ENCODE measurements at regions not wholly inside any gene's neighbourhood (a gene's known extent, or its start where the extent isn't known, plus 50 kb on each side); places are given as distances from the start of the nearest gene placed in this dataset.

DNA sequence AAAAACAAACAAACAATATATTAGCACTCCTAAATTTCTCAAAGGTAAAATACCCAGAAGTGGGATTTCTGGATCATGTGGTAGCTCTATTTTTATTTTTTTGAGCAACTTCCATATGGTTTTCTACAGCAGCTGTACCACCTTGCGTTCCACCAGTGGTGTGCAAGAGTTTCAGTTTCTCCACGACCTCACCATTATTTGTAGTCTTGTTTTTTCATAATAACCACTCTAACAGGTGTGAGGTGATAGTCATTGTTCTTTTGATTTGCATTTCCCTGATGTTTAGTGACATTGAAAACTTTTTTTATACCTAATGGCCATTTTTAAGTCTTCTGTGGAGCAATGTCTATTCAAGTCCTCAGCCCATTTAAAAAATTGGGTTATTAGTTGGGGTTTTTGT, 127.3 kb upstream of the SLC38A2 start:
- no peak for ATAC-seq
- intact Hi-C loops (cut with DNase I): no loop called here

GRCh38 chr12:46499226-46499625, 126.7 kb upstream of the SLC38A2 start:
- Histone ChIP-seq H3K27me3 (no peaks in the 10 kb centered on the region), H3K36me3 (replicated peaks in 1 of 2; ENCODE audit: insufficient read depth in 1 of 2, low read depth in 2 of 2) (no peaks in the 10 kb centered on the region), H3K27ac (no peak overlapping the region), H3K4me1 (peaks cover under 1% of the 10 kb centered on the region), H3K4me3 (no peak overlapping the region), H3K9me3 (no peaks in the 10 kb centered on the region)
- intact Hi-C loops (cut with DNase I): no loop called here
- TF ChIP-seq POLR2A (IDR thresholded peaks at IDR 0.05): no peak
- TF ChIP-seq, protein P1, sequence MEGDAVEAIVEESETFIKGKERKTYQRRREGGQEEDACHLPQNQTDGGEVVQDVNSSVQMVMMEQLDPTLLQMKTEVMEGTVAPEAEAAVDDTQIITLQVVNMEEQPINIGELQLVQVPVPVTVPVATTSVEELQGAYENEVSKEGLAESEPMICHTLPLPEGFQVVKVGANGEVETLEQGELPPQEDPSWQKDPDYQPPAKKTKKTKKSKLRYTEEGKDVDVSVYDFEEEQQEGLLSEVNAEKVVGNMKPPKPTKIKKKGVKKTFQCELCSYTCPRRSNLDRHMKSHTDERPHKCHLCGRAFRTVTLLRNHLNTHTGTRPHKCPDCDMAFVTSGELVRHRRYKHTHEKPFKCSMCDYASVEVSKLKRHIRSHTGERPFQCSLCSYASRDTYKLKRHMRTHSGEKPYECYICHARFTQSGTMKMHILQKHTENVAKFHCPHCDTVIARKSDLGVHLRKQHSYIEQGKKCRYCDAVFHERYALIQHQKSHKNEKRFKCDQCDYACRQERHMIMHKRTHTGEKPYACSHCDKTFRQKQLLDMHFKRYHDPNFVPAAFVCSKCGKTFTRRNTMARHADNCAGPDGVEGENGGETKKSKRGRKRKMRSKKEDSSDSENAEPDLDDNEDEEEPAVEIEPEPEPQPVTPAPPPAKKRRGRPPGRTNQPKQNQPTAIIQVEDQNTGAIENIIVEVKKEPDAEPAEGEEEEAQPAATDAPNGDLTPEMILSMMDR (IDR thresholded peaks at IDR 0.05): no peak
- ATAC-seq (no peak), DNase-seq (no peak)
- WGBS, 2 donors: 92 to 100% methylated on average over 1 of the region's 1 CpG

More for the DNA sequence above, 127.3 kb upstream of the SLC38A2 start:
- WGBS, 2 donors: 84 to 87% methylated on average over 2 of the region's 2 CpGs
- no peaks in the 10 kb centered on the region for H3K36me3 ChIP-seq (replicated peaks in 1 of 2; ENCODE audit: insufficient read depth in 1 of 2, low read depth in 2 of 2)
- DNase-seq: no peak
- no peak overlapping the region for H3K27ac ChIP-seq
- no peaks in the 10 kb centered on the region for H3K4me1 ChIP-seq
- TF ChIP-seq, protein P1 (IDR thresholded peaks at IDR 0.05): no peak
- TF ChIP-seq POLR2A (IDR thresholded peaks at IDR 0.05): no peak
- no peak overlapping the region for H3K4me3 ChIP-seq
- no peaks in the 10 kb centered on the region for H3K27me3 ChIP-seq
- no peaks in the 10 kb centered on the region for H3K9me3 ChIP-seq

DNA sequence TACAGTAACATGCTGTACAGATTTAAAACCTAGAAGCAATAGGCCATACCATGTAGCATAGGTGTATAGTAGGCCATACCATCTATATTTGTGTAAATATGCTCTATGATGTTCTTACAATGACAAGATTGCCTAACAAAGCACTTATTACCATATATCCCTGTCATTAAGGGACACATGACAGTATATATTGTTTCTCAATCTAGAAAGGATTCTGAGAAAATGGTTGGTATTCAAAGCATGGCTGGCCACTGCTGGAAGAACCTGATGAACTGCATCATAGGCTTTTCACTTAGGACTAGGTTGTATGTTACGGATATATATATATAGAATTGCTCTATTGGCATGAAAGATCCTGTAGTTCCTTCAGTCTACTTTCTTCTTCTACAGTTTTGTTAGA, 125.2 kb upstream of the SLC38A2 start:
- ATAC-seq (no peak), DNase-seq (no peak)
- Histone ChIP-seq H3K9me3 (no peaks in the 10 kb centered on the region), H3K4me3 (no peak overlapping the region), H3K27ac (no peak overlapping the region), H3K27me3 (no peaks in the 10 kb centered on the region), H3K4me1 (peaks cover 13% of the 10 kb centered on the region), H3K36me3 (replicated peaks in 1 of 2; ENCODE audit: insufficient read depth in 1 of 2, low read depth in 2 of 2) (no peaks in the 10 kb centered on the region)
- 95 to 100% methylated on average over 1 of the region's 1 CpG for WGBS, 2 donors
- intact Hi-C loops (cut with DNase I): no loop called here
- TF ChIP-seq, protein P1 (IDR thresholded peaks at IDR 0.05): no peak
- no peak for TF ChIP-seq POLR2A (IDR thresholded peaks at IDR 0.05)

DNA sequence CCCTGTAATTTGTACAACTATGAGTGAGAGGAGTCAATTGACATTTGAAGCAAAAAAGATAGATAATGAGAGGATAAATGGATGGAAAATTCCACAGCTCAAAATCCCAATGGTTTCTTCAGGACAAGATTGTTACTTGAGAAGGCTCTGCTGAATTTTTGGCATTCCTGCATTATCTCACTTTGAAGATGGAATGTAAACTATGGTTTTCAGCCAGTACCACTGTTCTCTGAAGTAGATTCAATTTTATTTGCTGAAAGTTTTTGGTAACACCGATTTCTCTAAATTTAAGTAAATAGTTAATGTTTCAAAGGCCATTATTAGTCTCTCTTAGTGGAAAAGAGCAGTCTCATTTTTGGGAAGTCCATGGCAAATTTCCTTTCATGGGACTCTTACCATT, 121.9 kb upstream of the SLC38A2 start:
- no peak for ATAC-seq
- no peak overlapping the region for H3K4me3 ChIP-seq

GRCh38 chr12:46493834-46494181, 121.2 kb upstream of the SLC38A2 start:
- H3K27ac ChIP-seq: peak overlapping the region in 2 of 4 donors; percentile 11 to 69
- ATAC-seq: no peak
- H3K27me3 ChIP-seq: no peaks in the 10 kb centered on the region
- TF ChIP-seq, protein P1 (IDR thresholded peaks at IDR 0.05): no peak
- no peak for TF ChIP-seq POLR2A (IDR thresholded peaks at IDR 0.05)
- H3K4me1 ChIP-seq: peaks cover 23% of the 10 kb centered on the region
- no peak for DNase-seq
- H3K36me3 ChIP-seq (replicated peaks in 1 of 2; ENCODE audit: insufficient read depth in 1 of 2, low read depth in 2 of 2): no peaks in the 10 kb centered on the region
- H3K9me3 ChIP-seq: no peaks in the 10 kb centered on the region
- 73 to 76% methylated on average over 4 of the region's 4 CpGs for whole genome bisulfite sequencing, 2 donors
- intact Hi-C loops (cut with DNase I): no loop called here
- no peak overlapping the region for H3K4me3 ChIP-seq

More for the DNA sequence above, 121.9 kb upstream of the SLC38A2 start:
- Histone ChIP-seq H3K27me3 (no peaks in the 10 kb centered on the region), H3K27ac (peak overlapping the region in 1 of 4 donors; percentile 49), H3K9me3 (no peaks in the 10 kb centered on the region), H3K36me3 (replicated peaks in 1 of 2; ENCODE audit: insufficient read depth in 1 of 2, low read depth in 2 of 2) (no peaks in the 10 kb centered on the region), H3K4me1 (peaks cover 23% of the 10 kb centered on the region)
- 10 to 11% methylated on average over 1 of the region's 1 CpG for WGBS, 2 donors
- no peak for DNase-seq
- intact Hi-C loops (cut with DNase I): no loop called here
- TF ChIP-seq, protein P1 (IDR thresholded peaks at IDR 0.05): no peak
- no peak for TF ChIP-seq POLR2A (IDR thresholded peaks at IDR 0.05)

Data from body of pancreas (tissue), 4 donors.